ENCODE measurements at regions not wholly inside any gene's neighbourhood (a gene's known extent, or its start where the extent isn't known, plus 50 kb on each side); places are given as distances from the start of the nearest gene placed in this dataset.

- no peak overlapping the region for H3K4me3 ChIP-seq (ENCODE audit: control insufficient read depth, low read depth, low read length)
- no peak for DNase-seq (ENCODE audit: low read depth)
- no peak for TF ChIP-seq CTCF (IDR thresholded peaks at IDR 0.05; ENCODE audit: control insufficient read depth, insufficient read depth, low read depth, low read length, missing control alignments)
Measured at GRCh38 chr4:158046345-158046744, 126.5 kb downstream of the GASK1B start.

- H3K4me3 ChIP-seq (ENCODE audit: control insufficient read depth, low read depth, low read length), result no peak overlapping the region
- no peak for TF ChIP-seq CTCF (IDR thresholded peaks at IDR 0.05; ENCODE audit: control insufficient read depth, insufficient read depth, low read depth, low read length, missing control alignments)
- DNase-seq (ENCODE audit: low read depth), result no peak
Measured at GRCh38 chr4:158043971-158044618, 128.7 kb downstream of the GASK1B start.

- TF ChIP-seq CTCF (IDR thresholded peaks at IDR 0.05; ENCODE audit: control insufficient read depth, insufficient read depth, low read depth, low read length, missing control alignments), result no peak
- no peak overlapping the region for H3K4me3 ChIP-seq (ENCODE audit: control insufficient read depth, low read depth, low read length)
- DNase-seq (ENCODE audit: low read depth), result peak; percentile 68
Measured at GRCh38 chr4:158042591-158043030, 130.2 kb downstream of the GASK1B start.

GRCh38 chr4:158038718-158039117 is 134.1 kb downstream of the GASK1B start:
- H3K4me3 ChIP-seq (ENCODE audit: control insufficient read depth, low read depth, low read length), result no peak overlapping the region
- TF ChIP-seq CTCF (IDR thresholded peaks at IDR 0.05; ENCODE audit: control insufficient read depth, insufficient read depth, low read depth, low read length, missing control alignments), result no peak
- DNase-seq (ENCODE audit: low read depth), result no peak

- H3K4me3 ChIP-seq (ENCODE audit: control insufficient read depth, low read depth, low read length), result no peak overlapping the region
- no peak for TF ChIP-seq CTCF (IDR thresholded peaks at IDR 0.05; ENCODE audit: control insufficient read depth, insufficient read depth, low read depth, low read length, missing control alignments)
Measured at GRCh38 chr4:158036998-158037397, 135.8 kb downstream of the GASK1B start.

GRCh38 chr4:158035662-158036195 is 137.1 kb downstream of the GASK1B start:
- H3K4me3 ChIP-seq (ENCODE audit: control insufficient read depth, low read depth, low read length), result no peak overlapping the region
- no peak for TF ChIP-seq CTCF (IDR thresholded peaks at IDR 0.05; ENCODE audit: control insufficient read depth, insufficient read depth, low read depth, low read length, missing control alignments)
- DNase-seq (ENCODE audit: low read depth), result no peak

More at GRCh38 chr4:158036998-158037397, 135.8 kb downstream of the GASK1B start:
- DNase-seq (ENCODE audit: low read depth), result no peak
